K562 (cell line): ENCODE measurements at regions not wholly inside any gene's neighbourhood (a gene's known extent, or its start where the extent isn't known, plus 50 kb on each side); places are given as distances from the start of the nearest gene placed in this dataset.

Source experiments
- CTCF ChIP-seq, 3 experiments: IDR thresholded peaks in 2 of 3; conservative IDR thresholded peaks in 1 of 3; 2 replicates each; pipeline ENCODE4 v1.5.1; 2011 to 2012; ENCODE audit warnings: low read length in 3 of 3, mild to moderate bottlenecking in 3 of 3, control low read depth in 2 of 3, improper control_type of control experiment in 1 of 3, inconsistent platforms in 1 of 3, low read depth in 1 of 3, mixed read lengths in 1 of 3, moderate library complexity in 1 of 3; ENCODE audit not compliant: insufficient read depth in 2 of 3
- E2F6 ChIP-seq, 2 experiments: IDR thresholded peaks; 2 replicates each; pipeline ENCODE4 v1.6.1; 2011; ENCODE audit warnings: borderline replicate concordance in 1 of 2, control low read depth in 1 of 2, low read depth in 1 of 2, low read length in 1 of 2, mild to moderate bottlenecking in 1 of 2, mixed read lengths in 1 of 2, moderate library complexity in 1 of 2; ENCODE audit not compliant: insufficient read depth in 1 of 2, insufficient read length in 1 of 2, poor library complexity in 1 of 2, severe bottlenecking in 1 of 2; ENCODE audit errors: extremely low read depth in 1 of 2
- HINFP ChIP-seq: fragments of 450-650 bp; conservative IDR thresholded peaks from 2 replicates; pipeline ENCODE4 v1.6.1; 2016; ENCODE audit warnings: missing genetic modification characterization, low read depth, mild to moderate bottlenecking, control low read depth, missing compliant biosample characterization
- POLR2A ChIP-seq: fragments of 450-650 bp; conservative IDR thresholded peaks from 2 replicates; pipeline ENCODE4 v1.6.1; 2016

- TF ChIP-seq E2F6 (IDR thresholded peaks at IDR 0.05; ENCODE audit: borderline replicate concordance in 1 of 2, extremely low read depth in 1 of 2, insufficient read depth in 1 of 2, insufficient read length in 1 of 2, low read depth in 1 of 2, low read length in 1 of 2, poor library complexity in 1 of 2, severe bottlenecking in 1 of 2) = no peak
- no peak for TF ChIP-seq POLR2A
- TF ChIP-seq HINFP (tag) = no peak
- no peak for TF ChIP-seq CTCF (IDR thresholded peaks at IDR 0.05 in 2 of 3, conservative IDR thresholded peaks at IDR 0.05 in 1 of 3; ENCODE audit: insufficient read depth in 2 of 3, low read depth in 1 of 3, low read length in 3 of 3)
These were observed 817.5 kb upstream of the SLC10A2 start for GRCh38 chr13:103883698-103884097.
